ENCODE measurements at regions not wholly inside any gene's neighbourhood (a gene's known extent, or its start where the extent isn't known, plus 50 kb on each side); places are given as distances from the start of the nearest gene placed in this dataset.

GRCh38 chr17:59451706-59452105 lies 113.7 kb upstream of the DHX40 start:
- peak; percentile 96 for DNase-seq (ENCODE audit: low read depth)
- H3K4me3 ChIP-seq (ENCODE audit: low read length) = no peak overlapping the region
- TF ChIP-seq CTCF (IDR thresholded peaks at IDR 0.05; ENCODE audit: insufficient read depth, low read depth, low read length, missing control alignments) = no peak

GRCh38 chr17:59454633-59455105 lies 110.7 kb upstream of the DHX40 start:
- H3K4me3 ChIP-seq (ENCODE audit: low read length) = no peak overlapping the region
- peak; percentile 51 for DNase-seq (ENCODE audit: low read depth)
- TF ChIP-seq CTCF (IDR thresholded peaks at IDR 0.05; ENCODE audit: insufficient read depth, low read depth, low read length, missing control alignments) = no peak

GRCh38 chr17:59456428-59456827 lies 109.0 kb upstream of the DHX40 start:
- H3K4me3 ChIP-seq (ENCODE audit: low read length) = no peak overlapping the region
- TF ChIP-seq CTCF (IDR thresholded peaks at IDR 0.05; ENCODE audit: insufficient read depth, low read depth, low read length, missing control alignments) = no peak
- no peak for DNase-seq (ENCODE audit: low read depth)

- no peak overlapping the region for H3K4me3 ChIP-seq (ENCODE audit: low read length)
- DNase-seq (ENCODE audit: low read depth) = no peak
- no peak for TF ChIP-seq CTCF (IDR thresholded peaks at IDR 0.05; ENCODE audit: insufficient read depth, low read depth, low read length, missing control alignments)
Observed at GRCh38 chr17:59456923-59457615, 108.3 kb upstream of the DHX40 start.

GRCh38 chr17:59462385-59462784 lies 103.0 kb upstream of the DHX40 start:
- no peak for DNase-seq (ENCODE audit: low read depth)
- no peak overlapping the region for H3K4me3 ChIP-seq (ENCODE audit: low read length)
- TF ChIP-seq CTCF (IDR thresholded peaks at IDR 0.05; ENCODE audit: insufficient read depth, low read depth, low read length, missing control alignments) = no peak

GRCh38 chr17:59464246-59464645 lies 101.2 kb upstream of the DHX40 start:
- no peak for TF ChIP-seq CTCF (IDR thresholded peaks at IDR 0.05; ENCODE audit: insufficient read depth, low read depth, low read length, missing control alignments)
- no peak for DNase-seq (ENCODE audit: low read depth)
- no peak overlapping the region for H3K4me3 ChIP-seq (ENCODE audit: low read length)

- TF ChIP-seq CTCF (IDR thresholded peaks at IDR 0.05; ENCODE audit: insufficient read depth, low read depth, low read length, missing control alignments) = no peak
Observed at GRCh38 chr17:59465949-59466307, 99.5 kb upstream of the DHX40 start.

More at GRCh38 chr17:59465949-59466307, 99.5 kb upstream of the DHX40 start:
- DNase-seq (ENCODE audit: low read depth) = no peak
- no peak overlapping the region for H3K4me3 ChIP-seq (ENCODE audit: low read length)
